IPS-18a (cell line): ENCODE measurements at regions not wholly inside any gene's neighbourhood (a gene's known extent, or its start where the extent isn't known, plus 50 kb on each side); places are given as distances from the start of the nearest gene placed in this dataset.

Source experiments
- H3K27ac ChIP-seq: one replicate; pipeline ENCODE4 v1.5.1; 2013; ENCODE audit warnings: low read length
- H3K27me3 ChIP-seq: one replicate; pipeline ENCODE4 v1.6.1; 2013; ENCODE audit warnings: mild to moderate bottlenecking, low read length; ENCODE audit not compliant: control insufficient read depth, insufficient read depth
- H3K36me3 ChIP-seq: one replicate; pipeline ENCODE4 v1.6.1; 2013; ENCODE audit warnings: low read depth, low read length; ENCODE audit not compliant: control insufficient read depth
- H3K4me1 ChIP-seq: one replicate; pipeline ENCODE4 v1.6.1; 2013; ENCODE audit warnings: low read depth, low read length; ENCODE audit not compliant: control insufficient read depth
- H3K4me3 ChIP-seq: one replicate; pipeline ENCODE4 v1.5.1; 2013; ENCODE audit warnings: low read length
- H3K9ac ChIP-seq: one replicate; pipeline ENCODE4 v1.6.1; 2013; ENCODE audit warnings: mild to moderate bottlenecking, low read length, moderate library complexity
- H3K9me3 ChIP-seq: one replicate; pipeline ENCODE4 v1.6.1; 2013; ENCODE audit warnings: low read depth, low read length; ENCODE audit not compliant: control insufficient read depth

- no peak overlapping the region for H3K9ac ChIP-seq
- no peaks in the 10 kb centered on the region for H3K36me3 ChIP-seq
- no peaks in the 10 kb centered on the region for H3K27me3 ChIP-seq
- no peaks in the 10 kb centered on the region for H3K9me3 ChIP-seq
- no peak overlapping the region for H3K4me3 ChIP-seq
- no peaks in the 10 kb centered on the region for H3K4me1 ChIP-seq
- no peak overlapping the region for H3K27ac ChIP-seq
Observed at GRCh38 chr4:32569861-32570260, 1849.7 kb downstream of the PCDH7 start.

- Histone ChIP-seq H3K27me3 (no peaks in the 10 kb centered on the region), H3K36me3 (no peaks in the 10 kb centered on the region), H3K9ac (no peak overlapping the region), H3K9me3 (no peaks in the 10 kb centered on the region), H3K27ac (no peak overlapping the region), H3K4me1 (no peaks in the 10 kb centered on the region), H3K4me3 (no peak overlapping the region)
Observed at GRCh38 chr4:32572366-32572765, 1852.2 kb downstream of the PCDH7 start.

- no peaks in the 10 kb centered on the region for H3K36me3 ChIP-seq
Observed at GRCh38 chr4:32574803-32575202, 1854.6 kb downstream of the PCDH7 start.

GRCh38 chr4:32589097-32589496 lies 1868.9 kb downstream of the PCDH7 start:
- H3K27ac ChIP-seq: no peak overlapping the region
- no peaks in the 10 kb centered on the region for H3K27me3 ChIP-seq
- H3K36me3 ChIP-seq: no peaks in the 10 kb centered on the region
- no peak overlapping the region for H3K9ac ChIP-seq
- no peak overlapping the region for H3K4me3 ChIP-seq
- H3K9me3 ChIP-seq: no peaks in the 10 kb centered on the region
- H3K4me1 ChIP-seq: peaks cover 6% of the 10 kb centered on the region

More at GRCh38 chr4:32574803-32575202, 1854.6 kb downstream of the PCDH7 start:
- no peaks in the 10 kb centered on the region for H3K27me3 ChIP-seq
- no peak overlapping the region for H3K9ac ChIP-seq
- no peaks in the 10 kb centered on the region for H3K9me3 ChIP-seq
- no peak overlapping the region for H3K4me3 ChIP-seq
- H3K27ac ChIP-seq: no peak overlapping the region
- H3K4me1 ChIP-seq: no peaks in the 10 kb centered on the region

- no peak overlapping the region for H3K9ac ChIP-seq
- no peak overlapping the region for H3K27ac ChIP-seq
- peaks cover 6% of the 10 kb centered on the region for H3K4me1 ChIP-seq
- no peak overlapping the region for H3K4me3 ChIP-seq
- no peaks in the 10 kb centered on the region for H3K36me3 ChIP-seq
- no peaks in the 10 kb centered on the region for H3K27me3 ChIP-seq
- H3K9me3 ChIP-seq: no peaks in the 10 kb centered on the region
Observed at GRCh38 chr4:32589853-32590252, 1869.7 kb downstream of the PCDH7 start.

- no peaks in the 10 kb centered on the region for H3K4me1 ChIP-seq
- no peaks in the 10 kb centered on the region for H3K9me3 ChIP-seq
- H3K4me3 ChIP-seq: no peak overlapping the region
- H3K27ac ChIP-seq: no peak overlapping the region
- H3K9ac ChIP-seq: no peak overlapping the region
- H3K27me3 ChIP-seq: no peaks in the 10 kb centered on the region
- no peaks in the 10 kb centered on the region for H3K36me3 ChIP-seq
Observed at GRCh38 chr4:32597354-32597753, 1877.2 kb downstream of the PCDH7 start.

GRCh38 chr4:32601848-32602247 lies 1881.7 kb downstream of the PCDH7 start:
- Histone ChIP-seq H3K4me3 (no peak overlapping the region), H3K4me1 (no peaks in the 10 kb centered on the region), H3K36me3 (no peaks in the 10 kb centered on the region), H3K9me3 (no peaks in the 10 kb centered on the region), H3K9ac (no peak overlapping the region), H3K27ac (no peak overlapping the region), H3K27me3 (no peaks in the 10 kb centered on the region)

GRCh38 chr4:32607978-32608377 lies 1887.8 kb downstream of the PCDH7 start:
- H3K27ac ChIP-seq: no peak overlapping the region
- no peak overlapping the region for H3K9ac ChIP-seq
- H3K4me3 ChIP-seq: no peak overlapping the region
- H3K9me3 ChIP-seq: peaks cover 4% of the 10 kb centered on the region
- no peaks in the 10 kb centered on the region for H3K27me3 ChIP-seq
- no peaks in the 10 kb centered on the region for H3K36me3 ChIP-seq
- H3K4me1 ChIP-seq: no peaks in the 10 kb centered on the region

- H3K9me3 ChIP-seq: no peaks in the 10 kb centered on the region
- no peak overlapping the region for H3K9ac ChIP-seq
- H3K27me3 ChIP-seq: no peaks in the 10 kb centered on the region
- no peak overlapping the region for H3K27ac ChIP-seq
- no peaks in the 10 kb centered on the region for H3K36me3 ChIP-seq
- no peaks in the 10 kb centered on the region for H3K4me1 ChIP-seq
- no peak overlapping the region for H3K4me3 ChIP-seq
Observed at GRCh38 chr4:32624943-32625603, 1904.9 kb downstream of the PCDH7 start.

- Histone ChIP-seq H3K9me3 (no peaks in the 10 kb centered on the region), H3K9ac (no peak overlapping the region), H3K36me3 (no peaks in the 10 kb centered on the region), H3K4me3 (no peak overlapping the region), H3K27me3 (no peaks in the 10 kb centered on the region), H3K27ac (no peak overlapping the region), H3K4me1 (no peaks in the 10 kb centered on the region)
Observed at GRCh38 chr4:32625687-32626337, 1905.6 kb downstream of the PCDH7 start.

GRCh38 chr4:32631831-32632230 lies 1911.7 kb downstream of the PCDH7 start:
- H3K9ac ChIP-seq: no peak overlapping the region
- H3K36me3 ChIP-seq: no peaks in the 10 kb centered on the region
- no peaks in the 10 kb centered on the region for H3K27me3 ChIP-seq

GRCh38 chr4:32633421-32633820 lies 1913.3 kb downstream of the PCDH7 start:
- Histone ChIP-seq H3K27ac (no peak overlapping the region), H3K36me3 (no peaks in the 10 kb centered on the region), H3K27me3 (no peaks in the 10 kb centered on the region), H3K4me3 (no peak overlapping the region), H3K9me3 (no peaks in the 10 kb centered on the region), H3K4me1 (peaks cover 3% of the 10 kb centered on the region), H3K9ac (no peak overlapping the region)

More at GRCh38 chr4:32631831-32632230, 1911.7 kb downstream of the PCDH7 start:
- Histone ChIP-seq H3K9me3 (no peaks in the 10 kb centered on the region), H3K4me3 (no peak overlapping the region), H3K4me1 (peaks cover 3% of the 10 kb centered on the region), H3K27ac (no peak overlapping the region)
